IMR-90 (cell line): ENCODE measurements at regions not wholly inside any gene's neighbourhood (a gene's known extent, or its start where the extent isn't known, plus 50 kb on each side); places are given as distances from the start of the nearest gene placed in this dataset.

Experiments used
- ATAC-seq: fragments of 200-7000 bp; cut with Tn5 transposase; 2 replicates; pipeline ENCODE4 v1.9.1; 2020; ENCODE audit warnings: low read depth, mild to moderate bottlenecking, moderate library complexity
- BruUV-seq: library from RNA; stranded (reverse); fragments of 400-500 nt; replicated peaks from 2 replicates; lab custom pipeline; 2021; lab: Mats Ljungman, UMichigan
- CTCF ChIA-PET: fragments of 300-600 bp; formaldehyde crosslinking; extraction: SDS; loops from one replicate; lab custom pipeline; 2021; ENCODE audit warnings: antibody characterized with exemption; lab: Yijun Ruan, JAX
- POLR2A ChIA-PET: fragments of 300-600 bp; sonication (Branson Sonifier 250); formaldehyde crosslinking; loops from one replicate; lab custom pipeline; 2022; ENCODE audit warnings: antibody characterized with exemption; ENCODE audit not compliant: unreplicated experiment; lab: Charles Lee
- DNase-seq: peaks from one replicate; pipeline ENCODE4 v3.0.0; 2013
- H2AFZ ChIP-seq: replicated peaks from 2 replicates; pipeline ENCODE3; 2013; ENCODE audit warnings: low read length, mild to moderate bottlenecking; ENCODE audit not compliant: poor library complexity
- H2AK5ac ChIP-seq: 2 replicates; pipeline ENCODE4 v1.6.1; 2013; ENCODE audit warnings: low read depth, low read length, inconsistent platforms
- H2AK9ac ChIP-seq: replicated peaks from 2 replicates; pipeline ENCODE3; 2013; ENCODE audit warnings: mild to moderate bottlenecking, low read depth, low read length, moderate library complexity; ENCODE audit not compliant: poor library complexity
- H2BK120ac ChIP-seq: 2 replicates; pipeline ENCODE4 v1.6.1; 2013; ENCODE audit warnings: low read depth, low read length, inconsistent platforms
- H2BK15ac ChIP-seq: 3 replicates; pipeline ENCODE4 v1.6.1; 2013; ENCODE audit warnings: low read depth, low read length, inconsistent platforms
- H2BK20ac ChIP-seq: 2 replicates; pipeline ENCODE4 v1.6.1; 2013; ENCODE audit warnings: low read depth, mild to moderate bottlenecking, inconsistent platforms, low read length, moderate library complexity
- H2BK5ac ChIP-seq: 2 replicates; pipeline ENCODE4 v1.6.1; 2013; ENCODE audit warnings: mild to moderate bottlenecking, low read depth, low read length, inconsistent platforms; ENCODE audit not compliant: poor library complexity, severe bottlenecking
- H3K14ac ChIP-seq: replicated peaks from 2 replicates; pipeline ENCODE4 v1.6.1; 2013; ENCODE audit warnings: low read depth, low read length, inconsistent platforms
- H3K18ac ChIP-seq: 2 replicates; pipeline ENCODE4 v1.6.1; 2013; ENCODE audit warnings: low read depth, low read length, control low read depth
- H3K23ac ChIP-seq: 2 replicates; pipeline ENCODE4 v1.6.1; 2013; ENCODE audit warnings: low read depth, low read length, inconsistent platforms
- H3K27ac ChIP-seq: 2 replicates; pipeline ENCODE4 v1.5.1; 2013; ENCODE audit warnings: mild to moderate bottlenecking, control low read depth, low read length; ENCODE audit not compliant: insufficient read depth
- H3K27me3 ChIP-seq: 2 replicates; pipeline ENCODE4 v1.6.1; 2013; ENCODE audit warnings: low read length; ENCODE audit not compliant: control insufficient read depth, insufficient read depth
- H3K36me3 ChIP-seq: 2 replicates; pipeline ENCODE4 v1.6.1; 2013; ENCODE audit warnings: low read length, mixed read lengths; ENCODE audit not compliant: control insufficient read depth, insufficient read depth
- H3K4ac ChIP-seq: 2 replicates; pipeline ENCODE4 v1.6.1; 2013; ENCODE audit warnings: low read depth, low read length, inconsistent platforms
- H3K4me1 ChIP-seq: 2 replicates; pipeline ENCODE4 v1.6.1; 2013; ENCODE audit warnings: low read length, mixed read lengths; ENCODE audit not compliant: control insufficient read depth, insufficient read depth
- H3K4me2 ChIP-seq: 2 replicates; pipeline ENCODE4 v1.6.1; 2013; ENCODE audit warnings: low read depth, mild to moderate bottlenecking, control low read depth, low read length, moderate library complexity
- H3K4me3 ChIP-seq: 2 replicates; pipeline ENCODE4 v1.5.1; 2013; ENCODE audit warnings: low read depth, mild to moderate bottlenecking, control low read depth, low read length, moderate library complexity; ENCODE audit not compliant: insufficient read depth
- H3K56ac ChIP-seq: 2 replicates; pipeline ENCODE4 v1.6.1; 2013; ENCODE audit warnings: low read length, inconsistent platforms; ENCODE audit not compliant: insufficient read depth; ENCODE audit errors: extremely low read depth
- H3K79me1 ChIP-seq, 2 experiments: 2 replicates each; pipeline ENCODE4 v1.6.1; 2013; ENCODE audit warnings: low read length in 2 of 2, inconsistent platforms in 1 of 2, low read depth in 1 of 2
- H3K9ac ChIP-seq: 2 replicates; pipeline ENCODE4 v1.6.1; 2013; ENCODE audit warnings: low read depth, low read length, control low read depth
- H3K9me1 ChIP-seq: 2 replicates; pipeline ENCODE4 v1.6.1; 2013; ENCODE audit warnings: low read length, inconsistent platforms; ENCODE audit not compliant: insufficient read depth
- H3K9me3 ChIP-seq: 2 replicates; pipeline ENCODE4 v1.6.1; 2013; ENCODE audit warnings: low read length; ENCODE audit not compliant: control insufficient read depth, insufficient read depth
- H4K20me1 ChIP-seq: 2 replicates; pipeline ENCODE4 v1.6.1; 2013; ENCODE audit warnings: low read length, inconsistent platforms; ENCODE audit not compliant: insufficient read depth
- H4K5ac ChIP-seq: 2 replicates; pipeline ENCODE4 v1.6.1; 2013; ENCODE audit warnings: mild to moderate bottlenecking, low read depth, low read length, control low read depth
- H4K8ac ChIP-seq, 2 experiments: 2 replicates each; pipeline ENCODE4 v1.6.1; 2013; ENCODE audit warnings: low read depth in 2 of 2, low read length in 2 of 2, control low read depth in 1 of 2, inconsistent platforms in 1 of 2
- H4K91ac ChIP-seq: 2 replicates; pipeline ENCODE4 v1.6.1; 2013; ENCODE audit warnings: low read depth, low read length, inconsistent platforms; ENCODE audit not compliant: insufficient read depth
- BHLHE40 ChIP-seq: fragments of 150-350 bp; IDR thresholded peaks from 2 replicates; pipeline ENCODE4 v1.6.1; 2016; ENCODE audit warnings: mild to moderate bottlenecking, low read depth, low read length
- CEBPB ChIP-seq: IDR thresholded peaks from 2 replicates; pipeline ENCODE4 v1.6.1; 2012; ENCODE audit warnings: low read depth, low read length, improper control_type of control experiment
- CHD1 ChIP-seq: IDR thresholded peaks from 2 replicates; pipeline ENCODE4 v1.6.1; 2012; ENCODE audit warnings: low read depth, low read length, improper control_type of control experiment
- FOS ChIP-seq: fragments of 150-350 bp; IDR thresholded peaks from 2 replicates; pipeline ENCODE4 v1.6.1; 2016; ENCODE audit warnings: low read depth, low read length
- MAFK ChIP-seq: IDR thresholded peaks from 2 replicates; pipeline ENCODE4 v1.6.1; 2012; ENCODE audit warnings: low read depth, low read length, improper control_type of control experiment
- MAZ ChIP-seq: IDR thresholded peaks from 2 replicates; pipeline ENCODE4 v1.6.1; 2012; ENCODE audit warnings: low read depth, mild to moderate bottlenecking, low read length, improper control_type of control experiment, moderate library complexity, borderline replicate concordance
- MXI1 ChIP-seq: IDR thresholded peaks from 2 replicates; pipeline ENCODE4 v1.6.1; 2012; ENCODE audit warnings: low read depth, mild to moderate bottlenecking, low read length, moderate library complexity, borderline replicate concordance
- NFE2L2 ChIP-seq: fragments of 150-350 bp; IDR thresholded peaks from 2 replicates; pipeline ENCODE4 v1.6.1; 2016; ENCODE audit warnings: low read depth, mild to moderate bottlenecking, low read length
- POLR2A ChIP-seq: IDR thresholded peaks from 2 replicates; pipeline ENCODE4 v1.6.1; 2012; ENCODE audit warnings: mild to moderate bottlenecking, low read depth, low read length
- RAD21 ChIP-seq: IDR thresholded peaks from 2 replicates; pipeline ENCODE4 v1.6.1; 2012; ENCODE audit warnings: low read length, improper control_type of control experiment
- RCOR1 ChIP-seq: IDR thresholded peaks from 2 replicates; pipeline ENCODE4 v1.6.1; 2012; ENCODE audit warnings: mild to moderate bottlenecking, low read length, improper control_type of control experiment; ENCODE audit not compliant: insufficient replicate concordance
- RFX5 ChIP-seq: IDR thresholded peaks from 2 replicates; pipeline ENCODE4 v1.8.0; 2012; ENCODE audit warnings: low read depth, mild to moderate bottlenecking, low read length, moderate library complexity
- SMC3 ChIP-seq: fragments of 150-350 bp; IDR thresholded peaks from 2 replicates; pipeline ENCODE4 v1.6.1; 2016; ENCODE audit warnings: low read depth, mild to moderate bottlenecking, antibody characterized with exemption, low read length, moderate library complexity
- WGBS, 2 experiments: methylation state at CpG; one replicate each; pipeline versions ENCODE4 v1.1.5 to v1.1.7; 2013; ENCODE audit warnings: missing lambda C conversion rate in 2 of 2; ENCODE audit not compliant: insufficient read length in 1 of 2; ENCODE audit errors: extremely low coverage in 2 of 2; 5-methylcytosine and 5-hydroxymethylcytosine counted together
- dilution Hi-C: fragments of 300-500 bp; cut with HindIII; formaldehyde crosslinking; loops from one replicate; pipeline ENCODE4 v1.14.3; 2018; ENCODE audit warnings: low sequenced_read_pairs; ENCODE audit not compliant: unreplicated experiment
- in situ Hi-C: fragments of 300-500 bp; cut with MboI; formaldehyde crosslinking; loops from 3 replicates; pipeline ENCODE4 v1.14.3; 2019; ENCODE audit warnings: low sequenced_read_pairs, inconsistent platforms, mixed read lengths
- intact Hi-C: fragments of 100-400 bp; cut with micrococcal nuclease; formaldehyde crosslinking; loops from 2 replicates; pipeline ENCODE4 v1.10.0; 2022
- TF ChIP-seq, protein P1 (sequence below): fragments of 150-350 bp; IDR thresholded peaks from 2 replicates; pipeline ENCODE4 v1.6.1; 2016; ENCODE audit warnings: low read depth, mild to moderate bottlenecking, low read length, moderate library complexity, borderline replicate concordance
- TF ChIP-seq, protein P2 (sequence below): conservative IDR thresholded peaks from 2 replicates; pipeline ENCODE4 v1.5.1; 2012; ENCODE audit warnings: mild to moderate bottlenecking, low read depth, low read length, improper control_type of control experiment
- TF ChIP-seq, protein P3 (sequence below): fragments of 150-350 bp; IDR thresholded peaks from 2 replicates; pipeline ENCODE4 v1.6.1; 2017; ENCODE audit warnings: mild to moderate bottlenecking, antibody characterized with exemption, low read length, low read depth

DNA sequence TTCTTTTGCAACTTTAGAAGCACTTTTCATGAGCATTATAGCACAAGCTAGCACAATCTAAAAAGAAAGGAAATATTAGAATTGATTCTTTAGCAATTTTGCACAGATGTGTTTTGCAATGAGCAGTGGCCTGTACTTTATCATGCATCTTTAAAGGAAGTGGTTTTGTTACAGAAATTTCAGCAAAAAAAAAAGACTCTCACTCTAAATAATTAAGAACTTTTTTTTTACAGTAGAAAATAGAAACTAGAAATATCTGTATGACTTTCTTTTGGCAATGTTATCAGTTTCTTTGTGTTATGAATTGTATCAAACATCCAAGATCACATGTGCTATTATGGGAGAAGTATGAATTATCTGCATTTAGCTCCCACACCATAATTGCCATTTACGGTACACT, 195.7 kb upstream of the KLF6 start:
- Histone ChIP-seq H3K4ac (no peak overlapping the region), H2AK9ac (no peak overlapping the region), H3K9ac (no peak overlapping the region), H2BK120ac (no peak overlapping the region), H3K9me1 (peaks cover 4% of the 10 kb centered on the region), H2BK15ac (no peak overlapping the region), H3K4me2 (no peak overlapping the region), H3K4me1 (0 out of 2 replicates have a peak, but pooled peaks cover 2% of the 10 kb centered on the region), H3K23ac (no peak overlapping the region), H3K79me1 (no peaks in the 10 kb centered on the region), H3K27me3 (no peaks in the 10 kb centered on the region), H4K8ac (no peak overlapping the region), H4K91ac (no peak overlapping the region), H2AK5ac (no peak overlapping the region), H3K9me3 (peaks cover 3% of the 10 kb centered on the region; the same call in 1 of the 2 replicates), H3K4me3 (no peak overlapping the region), H2BK20ac (no peak overlapping the region), H2BK5ac (no peak overlapping the region), H4K5ac (no peak overlapping the region), H4K20me1 (no peaks in the 10 kb centered on the region), H3K27ac (no peak overlapping the region), H3K56ac (no peak overlapping the region), H2AFZ (no peak overlapping the region), H3K36me3 (no peaks in the 10 kb centered on the region), H3K14ac (no peak overlapping the region), H3K18ac (no peak overlapping the region)
- POLR2A ChIA-PET: no interaction called here
- intact Hi-C loops (no loop called here), in situ Hi-C loops (no loop called here), dilution Hi-C loops (no loop called here)
- ATAC-seq (no peak), DNase-seq (no peak)
- no CpG with 5 or more reads among the region's 1 CpG for WGBS, 2 experiments
- BruUV-seq: no TSS peak
- CTCF ChIA-PET: interaction anchor here (0.8 kb wide), 1 partner anchor 730 kb away, joined by 4 read pairs; no protein-coding TSS in a partner anchor
- no peak for TF ChIP-seq MAFK
- no peak for TF ChIP-seq BHLHE40
- no peak for TF ChIP-seq CEBPB
- TF ChIP-seq POLR2A: no peak
- no peak for TF ChIP-seq RFX5
- TF ChIP-seq RCOR1: no peak
- TF ChIP-seq NFE2L2: no peak
- no peak for TF ChIP-seq CHD1
- TF ChIP-seq, protein P1, sequence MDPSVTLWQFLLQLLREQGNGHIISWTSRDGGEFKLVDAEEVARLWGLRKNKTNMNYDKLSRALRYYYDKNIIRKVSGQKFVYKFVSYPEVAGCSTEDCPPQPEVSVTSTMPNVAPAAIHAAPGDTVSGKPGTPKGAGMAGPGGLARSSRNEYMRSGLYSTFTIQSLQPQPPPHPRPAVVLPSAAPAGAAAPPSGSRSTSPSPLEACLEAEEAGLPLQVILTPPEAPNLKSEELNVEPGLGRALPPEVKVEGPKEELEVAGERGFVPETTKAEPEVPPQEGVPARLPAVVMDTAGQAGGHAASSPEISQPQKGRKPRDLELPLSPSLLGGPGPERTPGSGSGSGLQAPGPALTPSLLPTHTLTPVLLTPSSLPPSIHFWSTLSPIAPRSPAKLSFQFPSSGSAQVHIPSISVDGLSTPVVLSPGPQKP: no peak
- TF ChIP-seq RAD21: no peak
- TF ChIP-seq, protein P2, sequence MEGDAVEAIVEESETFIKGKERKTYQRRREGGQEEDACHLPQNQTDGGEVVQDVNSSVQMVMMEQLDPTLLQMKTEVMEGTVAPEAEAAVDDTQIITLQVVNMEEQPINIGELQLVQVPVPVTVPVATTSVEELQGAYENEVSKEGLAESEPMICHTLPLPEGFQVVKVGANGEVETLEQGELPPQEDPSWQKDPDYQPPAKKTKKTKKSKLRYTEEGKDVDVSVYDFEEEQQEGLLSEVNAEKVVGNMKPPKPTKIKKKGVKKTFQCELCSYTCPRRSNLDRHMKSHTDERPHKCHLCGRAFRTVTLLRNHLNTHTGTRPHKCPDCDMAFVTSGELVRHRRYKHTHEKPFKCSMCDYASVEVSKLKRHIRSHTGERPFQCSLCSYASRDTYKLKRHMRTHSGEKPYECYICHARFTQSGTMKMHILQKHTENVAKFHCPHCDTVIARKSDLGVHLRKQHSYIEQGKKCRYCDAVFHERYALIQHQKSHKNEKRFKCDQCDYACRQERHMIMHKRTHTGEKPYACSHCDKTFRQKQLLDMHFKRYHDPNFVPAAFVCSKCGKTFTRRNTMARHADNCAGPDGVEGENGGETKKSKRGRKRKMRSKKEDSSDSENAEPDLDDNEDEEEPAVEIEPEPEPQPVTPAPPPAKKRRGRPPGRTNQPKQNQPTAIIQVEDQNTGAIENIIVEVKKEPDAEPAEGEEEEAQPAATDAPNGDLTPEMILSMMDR: no peak
- TF ChIP-seq, protein P3, sequence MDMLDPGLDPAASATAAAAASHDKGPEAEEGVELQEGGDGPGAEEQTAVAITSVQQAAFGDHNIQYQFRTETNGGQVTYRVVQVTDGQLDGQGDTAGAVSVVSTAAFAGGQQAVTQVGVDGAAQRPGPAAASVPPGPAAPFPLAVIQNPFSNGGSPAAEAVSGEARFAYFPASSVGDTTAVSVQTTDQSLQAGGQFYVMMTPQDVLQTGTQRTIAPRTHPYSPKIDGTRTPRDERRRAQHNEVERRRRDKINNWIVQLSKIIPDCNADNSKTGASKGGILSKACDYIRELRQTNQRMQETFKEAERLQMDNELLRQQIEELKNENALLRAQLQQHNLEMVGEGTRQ: no peak
- TF ChIP-seq FOS: no peak
- TF ChIP-seq SMC3: no peak
- no peak for TF ChIP-seq MAZ
- TF ChIP-seq MXI1: no peak
